Hepatocyte (in vitro differentiated cells): ENCODE measurements at regions not wholly inside any gene's neighbourhood (a gene's known extent, or its start where the extent isn't known, plus 50 kb on each side); places are given as distances from the start of the nearest gene placed in this dataset.
"Not testable (repeated sequence)": the region's sequence is repeated elsewhere in the genome, so short reads cannot be mapped to it uniquely, and the experiment has no call there.

Experiments used
- DNase-seq: peaks from one replicate; pipeline ENCODE4 v3.0.0-alpha.2; 2016; ENCODE audit warnings: low spot score
- H2AFZ ChIP-seq: fragments of 200-600 bp; sonication (generic); 2 replicates; pipeline ENCODE4 v1.6.0; 2016; ENCODE audit warnings: antibody characterized with exemption, mild to moderate bottlenecking
- H3K27ac ChIP-seq: fragments of 200-600 bp; sonication (generic); 2 replicates; pipeline ENCODE4 v1.5.1; 2016; ENCODE audit warnings: mild to moderate bottlenecking
- H3K27me3 ChIP-seq: fragments of 200-600 bp; sonication (generic); 2 replicates; pipeline ENCODE4 v1.6.1; 2016
- H3K36me3 ChIP-seq: fragments of 200-600 bp; sonication (generic); replicated peaks from 2 replicates; pipeline ENCODE4 v1.5.1; 2016; ENCODE audit warnings: low read depth; ENCODE audit not compliant: insufficient read depth
- H3K4me1 ChIP-seq: fragments of 200-600 bp; sonication (generic); 2 replicates; pipeline ENCODE4 v1.5.1; 2016; ENCODE audit warnings: mild to moderate bottlenecking, moderate library complexity; ENCODE audit not compliant: insufficient read depth
- H3K4me2 ChIP-seq: fragments of 200-600 bp; sonication (generic); 2 replicates; pipeline ENCODE4 v1.6.0; 2016
- H3K4me3 ChIP-seq: fragments of 200-600 bp; sonication (generic); 2 replicates; pipeline ENCODE4 v1.5.1; 2016; ENCODE audit warnings: mild to moderate bottlenecking
- H3K79me2 ChIP-seq: fragments of 200-600 bp; sonication (generic); 2 replicates; pipeline ENCODE4 v1.6.0; 2017; ENCODE audit warnings: mild to moderate bottlenecking
- H3K9me2 ChIP-seq: fragments of 200-600 bp; sonication (generic); replicated peaks from 2 replicates; pipeline ENCODE4 v1.6.0; 2017; ENCODE audit warnings: mild to moderate bottlenecking; ENCODE audit not compliant: insufficient read depth
- H3K9me3 ChIP-seq: fragments of 200-600 bp; sonication (generic); 2 replicates; pipeline ENCODE4 v1.5.1; 2016; ENCODE audit warnings: low read depth, mild to moderate bottlenecking
- H4K20me1 ChIP-seq: fragments of 200-600 bp; sonication (generic); 2 replicates; pipeline ENCODE4 v1.6.0; 2016; ENCODE audit warnings: mild to moderate bottlenecking; ENCODE audit not compliant: insufficient read depth, poor library complexity, severe bottlenecking
- CTCF ChIP-seq: fragments of 200-600 bp; sonication (generic); IDR thresholded peaks from 2 replicates; pipeline ENCODE4 v1.5.1; 2016; ENCODE audit warnings: antibody characterized with exemption, mild to moderate bottlenecking; ENCODE audit not compliant: poor library complexity
- EZH2 ChIP-seq: fragments of 200-600 bp; sonication (generic); IDR thresholded peaks from 2 replicates; pipeline ENCODE4 v1.6.1; 2016; ENCODE audit warnings: antibody characterized with exemption, mild to moderate bottlenecking, borderline replicate concordance
- EZH2phosphoT487 ChIP-seq: fragments of 200-600 bp; sonication (generic); IDR thresholded peaks from one replicate; pipeline ENCODE4 v1.6.1; 2018; ENCODE audit warnings: antibody characterized with exemption, mild to moderate bottlenecking, low read depth, moderate library complexity; ENCODE audit not compliant: unreplicated experiment, severe bottlenecking
- WGBS: methylation state at CpG from one replicate; pipeline ENCODE4 v1.1.6; 2016; ENCODE audit warnings: low lambda C conversion rate; ENCODE audit errors: missing lambda C conversion rate; 5-methylcytosine and 5-hydroxymethylcytosine counted together

GRCh38 chr2:41207578-41207977, 755.7 kb upstream of the SLC8A1 start:
- no peaks in the 10 kb centered on the region for H4K20me1 ChIP-seq
- WGBS: 96% methylated on average over 2 of the region's 2 CpGs
- H3K9me2 ChIP-seq: no peaks in the 10 kb centered on the region
- H3K27ac ChIP-seq: no peak overlapping the region
- no peak overlapping the region for H2AFZ ChIP-seq
- no peaks in the 10 kb centered on the region for H3K9me3 ChIP-seq
- H3K79me2 ChIP-seq: no peaks in the 10 kb centered on the region
- TF ChIP-seq EZH2: no peak
- TF ChIP-seq CTCF: no peak
- TF ChIP-seq EZH2phosphoT487: no peak
- DNase-seq: no peak
- no peaks in the 10 kb centered on the region for H3K4me1 ChIP-seq
- no peak overlapping the region for H3K4me2 ChIP-seq
- no peaks in the 10 kb centered on the region for H3K27me3 ChIP-seq
- H3K4me3 ChIP-seq: no peak overlapping the region
- no peaks in the 10 kb centered on the region for H3K36me3 ChIP-seq

- H3K9me3 ChIP-seq, H3K27me3 ChIP-seq, H3K4me1 ChIP-seq, DNase-seq, H3K27ac ChIP-seq, H3K9me2 ChIP-seq, H2AFZ ChIP-seq, H3K36me3 ChIP-seq, H4K20me1 ChIP-seq, H3K79me2 ChIP-seq, H3K4me2 ChIP-seq, H3K4me3 ChIP-seq: not testable (repeated sequence)
- WGBS: 45% methylated on average over 4 of the region's 4 CpGs
Observed at GRCh38 chr2:41210030-41210429, 758.1 kb upstream of the SLC8A1 start.

- no peaks in the 10 kb centered on the region for H3K9me2 ChIP-seq
- no peaks in the 10 kb centered on the region for H3K27me3 ChIP-seq
- no peak overlapping the region for H3K27ac ChIP-seq
- no peaks in the 10 kb centered on the region for H3K9me3 ChIP-seq
- no peak overlapping the region for H3K4me3 ChIP-seq
- H3K36me3 ChIP-seq: no peaks in the 10 kb centered on the region
- TF ChIP-seq EZH2: no peak
- TF ChIP-seq CTCF: no peak
- H3K4me2 ChIP-seq: no peak overlapping the region
- H4K20me1 ChIP-seq: no peaks in the 10 kb centered on the region
- no peaks in the 10 kb centered on the region for H3K4me1 ChIP-seq
- no peak for DNase-seq
- no peak overlapping the region for H2AFZ ChIP-seq
- no peaks in the 10 kb centered on the region for H3K79me2 ChIP-seq
- 94% methylated on average over 1 of the region's 1 CpG for WGBS
Observed at GRCh38 chr2:41216978-41217377, 765.1 kb upstream of the SLC8A1 start.

GRCh38 chr2:41222593-41222992, 770.7 kb upstream of the SLC8A1 start:
- Histone ChIP-seq H3K4me3 (no peak overlapping the region), H3K79me2 (no peaks in the 10 kb centered on the region), H3K36me3 (no peaks in the 10 kb centered on the region), H2AFZ (no peak overlapping the region), H3K9me2 (no peaks in the 10 kb centered on the region), H3K27ac (no peak overlapping the region), H3K4me2 (no peak overlapping the region), H4K20me1 (no peaks in the 10 kb centered on the region), H3K9me3 (no peaks in the 10 kb centered on the region), H3K27me3 (no peaks in the 10 kb centered on the region), H3K4me1 (no peaks in the 10 kb centered on the region)
- no peak for TF ChIP-seq EZH2
- TF ChIP-seq EZH2phosphoT487: no peak
- no peak for TF ChIP-seq CTCF
- WGBS: 33% methylated on average over 1 of the region's 1 CpG
- DNase-seq: no peak
